Peyer's patch (tissue), 4 donors: ENCODE measurements at regions not wholly inside any gene's neighbourhood (a gene's known extent, or its start where the extent isn't known, plus 50 kb on each side); places are given as distances from the start of the nearest gene placed in this dataset.

Experiments
- CTCF ChIP-seq, 6 experiments: fragments of 450-650 bp in 4 of 6; fragments of 200-600 bp in 2 of 6; sonication (generic) in 1 of 6; IDR thresholded peaks; one replicate each; pipeline ENCODE4 v1.5.1; 2017 to 2019; ENCODE audit warnings: antibody characterized with exemption in 6 of 6, mild to moderate bottlenecking in 3 of 6, moderate library complexity in 1 of 6
- POLR2A ChIP-seq, 2 donors: fragments of 450-650 bp; IDR thresholded peaks; one replicate each; pipeline ENCODE4 v1.5.1; 2017; ENCODE audit warnings: antibody characterized with exemption in 2 of 2, mild to moderate bottlenecking in 2 of 2, moderate library complexity in 2 of 2

GRCh38 chrX:150212672-150213480 lies 150.2 kb upstream of the MAMLD1 start:
- no peak for TF ChIP-seq CTCF (IDR thresholded peaks at IDR 0.05)
- TF ChIP-seq POLR2A (IDR thresholded peaks at IDR 0.05) = no peak
